HG02759 (cell line): ENCODE measurements at regions not wholly inside any gene's neighbourhood (a gene's known extent, or its start where the extent isn't known, plus 50 kb on each side); places are given as distances from the start of the nearest gene placed in this dataset.
"Not testable (repeated sequence)": the region's sequence is repeated elsewhere in the genome, so short reads cannot be mapped to it uniquely, and the experiment has no call there.

Experiments used
- ATAC-seq: cut with Tn5 transposase; IDR thresholded peaks from one replicate; pipeline ENCODE4 v1.9.1; 2021; ENCODE audit warnings: mild to moderate bottlenecking, moderate library complexity; ENCODE audit not compliant: unreplicated experiment

DNA sequence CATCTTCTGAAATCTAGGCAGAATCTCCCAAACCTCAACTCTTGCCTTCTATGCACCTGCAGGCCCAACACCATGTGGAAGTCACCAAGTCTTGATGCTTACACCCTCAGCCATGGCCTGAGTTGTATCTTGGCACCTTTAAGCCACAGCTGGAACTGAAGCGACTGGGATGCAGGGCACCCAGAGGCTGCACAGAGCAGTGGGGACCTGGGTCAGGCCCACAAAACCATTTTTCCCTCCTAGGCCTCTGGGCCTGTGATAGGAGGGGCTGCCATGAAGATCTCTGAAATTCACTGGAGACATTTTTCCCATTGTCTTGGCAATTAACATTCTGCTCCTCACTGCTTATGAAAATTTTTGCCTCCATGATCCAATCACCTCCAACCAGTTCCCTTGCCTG is 1388.5 kb downstream of the ADGRL3 start:
- ATAC-seq: no peak

DNA sequence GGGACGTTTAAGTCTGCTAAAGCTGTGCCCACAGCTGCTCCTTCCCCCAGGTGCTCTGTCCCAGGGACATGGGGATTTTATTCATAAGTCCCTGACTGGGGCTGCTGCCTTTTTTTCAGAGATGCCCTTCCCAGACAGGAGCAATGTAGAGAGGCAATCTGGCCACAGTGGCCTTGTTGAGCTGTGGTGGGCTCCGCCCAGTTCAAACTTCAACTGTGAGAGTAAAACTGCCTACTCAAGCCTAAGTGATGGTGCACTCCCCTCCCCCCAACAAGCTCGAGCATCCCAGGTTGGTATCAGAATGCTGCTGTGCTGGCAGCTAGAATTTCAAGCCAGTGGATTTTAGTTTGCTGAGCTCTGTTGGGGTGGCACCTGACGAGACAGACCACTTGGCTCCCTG is 1371.4 kb downstream of the ADGRL3 start:
- ATAC-seq: no peak

DNA sequence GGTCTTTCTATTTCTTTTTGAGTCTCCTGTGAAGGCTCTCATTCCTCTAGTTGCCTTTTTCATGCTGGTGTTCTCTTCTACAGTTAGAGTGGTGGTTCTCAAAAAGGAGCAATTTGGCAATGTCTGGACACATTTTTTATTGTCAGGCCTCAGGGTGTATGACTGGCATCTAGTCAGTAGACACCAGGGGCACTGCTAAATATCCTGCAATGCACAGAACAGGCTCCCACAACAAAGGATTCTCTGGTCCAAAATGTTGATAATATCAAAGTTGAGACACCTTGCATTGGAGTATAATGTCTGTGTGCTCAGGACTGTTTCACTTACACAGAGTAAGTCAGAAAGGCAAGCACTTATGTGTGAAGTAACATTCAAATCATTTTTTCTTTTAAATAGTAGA is 1360.7 kb downstream of the ADGRL3 start:
- no peak for ATAC-seq

DNA sequence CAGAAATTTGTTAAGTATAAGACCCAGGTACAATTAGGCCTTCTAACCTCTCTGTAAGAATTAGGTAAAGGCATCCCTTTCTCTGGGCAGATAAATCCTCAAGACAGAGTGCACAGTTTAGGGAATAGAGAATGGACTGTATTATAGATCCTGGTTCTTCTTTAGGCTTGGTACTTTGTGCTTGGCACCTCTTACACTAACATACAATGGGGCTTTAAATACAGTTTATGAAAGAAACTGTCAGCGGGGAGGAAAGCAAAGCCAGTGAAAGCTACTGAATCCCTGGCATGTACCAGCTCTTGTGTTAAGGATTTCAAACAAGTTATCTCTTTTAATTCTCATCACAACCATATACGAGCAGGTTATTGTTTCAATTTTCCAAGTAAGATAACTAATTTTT is 1350.0 kb downstream of the ADGRL3 start:
- no peak for ATAC-seq

DNA sequence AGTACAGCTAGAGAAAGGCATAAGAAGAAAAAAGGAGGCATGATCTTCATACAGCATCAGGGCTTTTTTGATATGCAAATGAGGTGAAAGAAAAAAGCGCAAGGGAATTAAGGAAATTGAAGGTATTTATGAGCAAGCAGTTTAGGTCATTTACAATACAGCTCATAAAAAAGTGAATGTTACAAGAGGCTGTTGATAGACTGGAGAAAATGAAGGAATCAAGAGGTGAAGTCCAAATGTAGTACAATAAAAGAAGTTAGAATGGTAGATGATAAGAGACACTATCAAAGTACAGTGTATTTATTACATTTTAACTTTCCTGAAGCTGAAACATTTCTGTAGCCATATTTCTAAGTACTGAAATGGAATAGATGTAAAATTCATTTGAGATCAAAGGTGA is 1349.5 kb downstream of the ADGRL3 start:
- ATAC-seq: no peak

DNA sequence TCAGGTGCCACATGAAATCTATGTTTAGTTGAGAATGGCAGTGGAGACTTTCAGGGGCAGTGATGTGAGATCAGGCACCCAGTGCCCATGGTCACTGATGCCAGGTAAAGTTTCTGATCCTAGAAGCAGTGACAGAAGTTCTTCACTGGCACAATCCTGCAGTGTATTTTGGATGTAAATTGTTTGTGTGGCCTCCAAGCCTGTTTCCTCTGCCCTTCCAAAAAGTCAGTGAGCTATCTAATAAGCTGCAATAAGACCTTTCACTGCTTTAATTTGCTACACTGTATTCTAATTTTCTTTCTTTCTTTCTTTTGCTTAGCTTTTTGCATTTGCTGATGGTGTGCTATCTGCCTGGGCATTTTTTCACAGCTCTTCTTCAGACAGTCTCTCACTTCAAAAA is 1348.6 kb downstream of the ADGRL3 start:
- ATAC-seq: no peak

DNA sequence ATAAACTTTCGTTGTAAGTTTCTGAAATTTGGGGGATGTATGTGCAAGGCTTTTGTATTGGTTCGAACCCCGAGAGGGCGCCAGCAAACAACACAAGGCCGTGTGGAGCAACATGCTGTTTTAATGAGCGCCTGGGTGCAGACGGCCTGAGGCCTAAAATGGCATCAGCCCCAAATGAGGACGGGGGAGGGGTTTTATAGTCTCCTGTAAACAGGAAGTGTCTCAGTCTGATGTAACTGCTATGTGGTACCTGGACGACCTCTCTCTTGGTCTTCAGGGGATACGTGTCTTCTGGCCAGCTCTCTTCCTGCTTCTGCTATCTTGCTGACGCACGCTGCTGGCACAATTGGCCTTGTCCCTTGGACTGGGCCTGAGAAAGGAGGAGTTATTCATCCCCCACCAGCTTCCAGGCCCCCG is 1348.0 kb downstream of the ADGRL3 start:
- no peak for ATAC-seq

DNA sequence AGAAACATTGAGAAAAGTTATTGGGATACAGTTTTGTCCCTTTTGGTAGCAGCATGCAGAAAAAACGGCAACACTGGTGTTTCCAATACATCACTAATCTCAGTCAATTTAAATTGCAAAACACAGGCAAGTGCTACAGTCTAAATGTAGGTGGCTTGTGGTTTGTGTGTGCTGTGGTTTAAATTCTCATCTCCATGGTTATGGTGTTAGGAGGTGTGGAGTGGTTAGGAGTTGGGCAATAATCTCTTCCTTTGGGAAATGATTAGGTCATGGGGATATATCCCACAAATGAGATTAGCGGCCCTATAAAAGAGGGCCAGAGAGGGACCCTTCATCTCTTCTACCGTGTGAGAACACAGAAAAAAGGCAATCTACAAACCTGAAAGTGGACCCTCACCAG is 1344.3 kb downstream of the ADGRL3 start:
- ATAC-seq: no peak

DNA sequence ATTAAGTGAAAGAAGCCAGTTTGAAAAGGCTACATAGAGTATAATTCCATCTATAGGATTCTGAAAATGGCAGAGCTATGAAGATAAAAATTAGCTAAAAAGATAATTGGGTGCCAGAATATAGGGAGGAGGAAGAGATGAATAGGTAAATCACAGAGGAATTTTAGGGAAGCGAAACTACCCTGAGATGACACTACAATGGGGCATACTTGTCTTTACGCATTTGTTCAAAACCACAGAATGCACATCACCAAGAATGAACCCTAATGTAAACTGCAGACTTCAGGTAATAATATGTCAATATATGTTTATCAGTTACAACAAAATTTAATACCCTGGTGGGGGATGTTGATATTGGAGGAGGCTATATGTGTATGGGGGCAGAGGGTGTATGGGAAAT is 1342.9 kb downstream of the ADGRL3 start:
- ATAC-seq: no peak

DNA sequence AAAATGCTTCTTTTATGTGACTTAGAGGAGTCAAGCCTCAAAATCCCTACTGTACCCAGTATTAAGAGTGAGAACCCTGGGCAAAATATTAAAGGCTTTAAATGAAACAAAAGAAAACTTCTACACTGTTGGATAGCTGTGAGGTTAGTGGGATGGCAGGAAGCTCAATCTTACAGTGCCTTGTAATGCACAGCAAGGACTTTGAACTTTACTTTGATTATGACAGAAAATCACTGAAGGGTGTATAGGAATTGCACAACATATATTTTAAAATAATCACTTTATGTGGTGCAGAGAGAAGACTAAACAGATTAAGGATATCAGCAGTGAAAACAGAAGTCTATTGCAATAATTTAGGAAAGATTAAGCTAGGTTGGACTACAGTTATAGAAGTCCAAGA is 1333.4 kb downstream of the ADGRL3 start:
- ATAC-seq: no peak

DNA sequence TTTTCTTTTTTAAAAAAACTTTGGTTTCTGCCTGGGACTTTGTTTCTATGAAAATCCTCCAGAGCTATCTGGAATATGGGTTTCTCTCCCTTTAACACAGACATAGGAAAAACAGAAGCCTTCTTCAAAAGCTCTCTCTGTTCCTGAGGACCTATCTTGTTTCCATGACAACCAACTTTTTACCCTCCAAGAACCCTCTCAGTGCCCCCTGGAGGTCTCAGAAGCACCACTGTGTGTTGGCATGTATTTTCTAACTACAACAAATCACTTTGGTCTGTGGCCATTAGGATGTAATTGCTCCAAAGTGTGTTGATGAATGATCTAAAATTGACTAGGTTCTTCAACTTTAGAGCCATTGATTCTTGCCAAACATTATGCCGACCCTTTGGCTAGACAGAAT is 1331.6 kb downstream of the ADGRL3 start:
- no peak for ATAC-seq

DNA sequence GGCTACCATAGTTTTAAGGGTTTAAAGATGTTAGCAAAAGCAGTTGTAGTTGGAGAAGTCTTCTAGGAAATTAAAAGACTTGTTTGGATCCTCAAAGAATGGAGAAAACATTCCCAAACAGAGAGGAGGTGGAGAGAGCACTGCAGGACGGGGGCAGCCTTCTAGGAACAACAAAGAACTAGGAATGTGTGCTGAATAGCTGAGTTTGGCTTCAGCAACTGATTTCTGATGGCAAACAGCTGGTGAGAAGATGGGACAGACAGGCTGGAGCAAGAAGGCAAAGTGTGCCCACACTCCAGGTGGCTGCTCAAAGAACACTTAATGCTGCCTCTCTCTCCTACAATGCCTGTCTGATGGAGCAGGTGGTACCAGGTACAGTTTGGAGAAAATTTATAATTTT is 1331.1 kb downstream of the ADGRL3 start:
- no peak for ATAC-seq

DNA sequence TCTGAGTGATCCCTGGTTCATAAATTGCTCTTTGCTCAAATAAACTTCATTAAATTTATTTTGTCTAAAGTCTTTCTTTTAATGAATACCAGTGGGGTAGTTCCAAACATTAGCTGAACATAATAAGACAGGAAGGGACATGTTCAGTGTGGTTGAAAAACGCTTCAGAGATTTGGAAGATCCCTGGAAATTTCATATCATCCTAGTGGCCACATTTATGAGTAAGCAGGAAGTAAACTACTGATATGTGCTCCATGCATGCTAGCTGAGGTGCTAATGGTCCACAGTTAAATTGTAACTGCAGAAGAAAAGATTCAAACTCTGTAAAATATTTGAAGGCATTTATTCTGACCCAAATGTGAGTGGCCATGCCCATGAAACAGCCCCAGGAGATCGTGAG is 1328.7 kb downstream of the ADGRL3 start:
- no peak for ATAC-seq

DNA sequence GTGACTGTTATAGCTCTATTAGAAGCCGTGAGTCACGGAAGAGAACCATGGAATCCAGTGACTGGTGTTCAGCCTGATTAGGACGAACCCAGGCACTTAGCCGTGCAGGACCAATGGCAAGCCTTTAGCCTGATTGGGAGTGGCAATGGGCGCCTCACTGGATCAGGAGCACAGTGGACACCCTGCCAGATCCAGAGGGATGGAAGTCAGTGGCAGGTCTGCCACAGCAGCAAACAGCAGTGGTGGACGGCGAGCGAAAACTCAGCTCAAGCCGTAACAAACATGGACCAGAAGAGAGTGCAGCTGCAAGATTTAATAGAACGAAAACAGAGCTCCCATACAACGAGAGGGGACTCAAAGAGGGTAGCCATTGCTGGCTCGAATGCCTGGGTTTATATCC is 1326.5 kb downstream of the ADGRL3 start:
- ATAC-seq: no peak

DNA sequence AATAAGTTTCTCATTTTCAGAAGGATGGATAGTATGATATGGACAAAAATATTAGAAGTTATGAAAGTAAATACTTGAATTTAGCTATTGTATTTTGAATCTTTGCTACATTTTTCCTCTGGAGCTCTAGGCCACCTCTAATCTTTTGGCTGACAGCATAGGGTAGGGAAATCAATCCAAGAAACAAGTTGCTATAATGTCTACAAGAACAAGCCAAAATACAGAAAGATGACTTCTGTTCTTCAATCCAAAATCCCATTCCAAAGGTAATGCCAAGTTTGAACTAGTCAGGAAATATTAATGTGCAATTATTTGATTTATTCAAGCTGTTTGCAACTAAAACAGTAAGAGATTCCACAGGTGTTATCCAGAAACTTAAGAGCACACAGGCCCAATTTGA is 1323.1 kb downstream of the ADGRL3 start:
- no peak for ATAC-seq

DNA sequence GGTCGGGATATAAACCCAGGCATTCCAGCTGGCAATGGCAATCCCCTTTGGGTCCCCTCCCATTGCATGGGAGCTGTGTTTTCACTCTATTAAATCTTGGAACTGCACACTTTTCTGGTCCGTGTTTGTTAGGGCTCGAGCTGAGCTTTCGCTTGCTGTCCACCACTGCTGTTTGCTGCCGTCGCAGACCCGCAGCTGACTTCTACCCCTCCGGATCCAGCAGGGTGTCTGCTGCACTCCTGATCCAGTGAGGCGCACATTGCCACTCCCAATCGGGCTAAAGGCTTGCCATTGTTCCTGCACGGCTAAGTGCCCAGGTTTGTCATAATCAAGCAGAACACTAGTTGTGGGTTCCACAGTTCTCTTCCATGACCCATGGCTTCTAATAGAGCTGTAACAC is 1322.1 kb downstream of the ADGRL3 start:
- ATAC-seq: no peak

DNA sequence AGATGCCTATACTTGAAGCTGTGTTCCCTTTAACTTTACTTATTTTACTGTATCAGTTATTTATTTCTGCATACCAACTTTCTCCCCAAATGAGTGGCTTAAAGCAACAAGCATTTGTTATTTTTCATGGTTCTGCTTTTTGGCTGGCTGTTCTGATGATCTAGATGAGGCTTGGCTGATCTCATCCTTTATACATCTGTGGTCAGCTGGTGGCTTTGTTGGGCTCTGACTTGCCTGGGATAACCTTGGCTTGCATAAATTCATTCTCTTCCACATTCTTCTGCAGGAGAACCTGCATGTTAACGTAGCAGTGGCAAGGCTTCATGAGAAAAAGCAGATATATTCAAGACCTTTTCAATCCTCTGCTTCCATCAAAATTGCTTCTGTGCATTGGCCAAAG is 1317.6 kb downstream of the ADGRL3 start:
- no peak for ATAC-seq

DNA sequence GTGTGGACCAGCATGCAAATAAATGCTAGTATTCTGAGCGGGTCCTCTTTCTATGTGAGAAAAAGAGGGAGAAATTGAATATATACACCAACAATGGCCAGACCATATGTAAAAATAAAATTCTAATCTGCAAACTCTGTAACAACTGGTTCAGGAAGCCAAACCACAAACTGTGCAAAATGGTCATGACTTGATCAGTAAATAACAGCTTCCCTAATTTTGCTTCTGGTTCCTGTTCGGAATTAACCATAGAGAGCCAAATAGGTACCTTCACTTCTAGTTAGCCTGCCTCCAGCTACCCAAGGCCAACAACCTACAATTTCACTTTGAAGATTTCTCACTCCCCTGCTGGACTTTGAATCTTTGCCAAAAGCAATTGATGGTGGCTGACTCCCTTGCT is 1313.2 kb downstream of the ADGRL3 start:
- no peak for ATAC-seq

DNA sequence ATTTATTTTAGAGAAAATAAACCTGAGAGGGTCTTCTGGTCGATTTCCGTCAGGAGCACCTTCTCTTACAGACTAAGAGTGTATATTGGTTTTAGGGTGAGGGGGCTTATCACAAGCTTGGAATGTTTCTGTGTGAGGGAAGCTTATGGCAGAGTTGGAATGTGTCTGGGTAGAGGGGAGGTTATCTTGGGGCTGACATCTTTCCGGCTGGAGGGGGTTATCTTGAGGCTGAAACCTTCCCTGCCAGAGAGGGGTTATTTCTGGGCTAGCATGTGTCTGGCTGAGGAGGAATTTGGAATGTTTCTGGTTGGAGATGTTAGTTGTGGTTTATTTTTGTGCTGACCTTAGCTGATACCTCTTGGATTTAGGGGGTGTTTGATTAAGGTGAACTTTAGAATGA is 1312.1 kb downstream of the ADGRL3 start:
- ATAC-seq: no peak

DNA sequence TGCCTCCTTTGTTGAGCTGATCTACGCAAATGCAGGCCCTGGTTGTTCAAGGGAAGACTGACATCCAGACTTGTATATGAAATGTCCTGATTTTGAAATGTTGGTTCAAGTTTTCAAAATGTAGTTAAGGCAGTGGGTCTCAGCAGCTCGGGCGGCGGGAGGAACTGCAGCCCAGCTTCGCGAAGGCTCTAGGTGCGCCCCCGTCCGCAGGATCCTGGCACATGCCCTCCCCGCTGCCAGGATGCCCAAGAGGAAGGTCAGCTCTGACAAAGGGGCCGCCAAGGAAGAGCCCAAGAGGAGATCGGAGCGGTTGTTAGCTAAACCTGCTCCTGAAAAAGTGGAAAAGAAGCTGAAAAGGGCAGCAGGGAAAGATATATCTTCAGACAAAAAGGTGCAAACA is 1310.1 kb downstream of the ADGRL3 start:
- ATAC-seq: no peak

DNA sequence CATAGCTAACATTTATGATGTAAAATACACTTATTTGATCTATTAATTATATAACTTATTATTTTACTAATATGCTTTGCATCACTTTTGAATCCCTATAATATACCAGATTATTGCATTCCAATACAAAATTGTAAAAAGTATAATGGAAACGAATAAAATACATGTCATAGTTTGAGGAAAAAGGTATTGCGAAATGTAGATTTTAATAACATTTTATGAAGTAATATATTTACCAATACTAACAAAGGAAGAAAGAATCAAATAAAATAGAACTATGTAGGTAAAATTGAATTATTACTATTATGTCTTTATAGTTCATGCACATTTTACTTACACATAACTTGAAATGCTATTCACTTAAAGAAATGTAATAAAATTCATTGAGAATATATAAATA is 1300.2 kb downstream of the ADGRL3 start:
- no peak for ATAC-seq

DNA sequence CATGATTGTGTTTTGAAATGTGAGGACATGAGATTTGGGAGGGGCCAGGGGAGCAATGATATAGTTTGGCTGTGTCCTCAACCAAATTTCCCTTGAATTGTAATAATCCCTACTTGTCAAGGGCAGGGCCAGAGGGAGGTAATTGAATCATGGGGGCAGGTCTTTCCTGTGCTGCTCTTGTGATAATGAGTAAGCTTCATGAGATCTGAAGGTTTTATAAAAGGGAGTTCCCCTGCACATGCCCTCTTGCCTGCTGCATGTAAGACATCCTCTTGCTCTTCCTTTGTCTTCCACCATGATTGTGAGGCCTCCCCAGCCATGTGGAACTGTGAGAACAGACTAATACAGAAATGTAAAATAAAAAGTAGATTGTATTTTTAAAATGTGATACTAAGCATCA is 1294.9 kb downstream of the ADGRL3 start:
- ATAC-seq: no peak

DNA sequence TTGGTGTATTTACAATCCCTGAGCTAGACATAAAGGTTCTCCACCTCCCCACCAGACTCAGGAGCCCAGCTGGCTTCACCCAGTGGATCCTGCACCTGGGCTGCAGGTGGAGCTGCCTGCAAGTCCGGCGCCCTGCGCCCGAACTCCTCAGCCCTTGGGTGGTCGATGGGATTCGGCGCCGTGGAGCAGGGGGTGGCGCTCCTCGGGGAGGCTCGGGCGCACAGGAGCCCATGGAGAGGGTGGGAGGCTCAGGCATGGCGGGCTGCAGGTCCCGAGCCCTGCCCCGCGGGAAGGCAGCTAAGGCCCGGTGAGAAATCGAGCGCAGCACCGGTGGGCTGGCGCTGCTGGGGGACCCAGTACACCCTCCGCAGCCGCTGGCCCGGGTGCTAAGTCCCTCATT is 1291.6 kb downstream of the ADGRL3 start:
- ATAC-seq: not testable (repeated sequence)

DNA sequence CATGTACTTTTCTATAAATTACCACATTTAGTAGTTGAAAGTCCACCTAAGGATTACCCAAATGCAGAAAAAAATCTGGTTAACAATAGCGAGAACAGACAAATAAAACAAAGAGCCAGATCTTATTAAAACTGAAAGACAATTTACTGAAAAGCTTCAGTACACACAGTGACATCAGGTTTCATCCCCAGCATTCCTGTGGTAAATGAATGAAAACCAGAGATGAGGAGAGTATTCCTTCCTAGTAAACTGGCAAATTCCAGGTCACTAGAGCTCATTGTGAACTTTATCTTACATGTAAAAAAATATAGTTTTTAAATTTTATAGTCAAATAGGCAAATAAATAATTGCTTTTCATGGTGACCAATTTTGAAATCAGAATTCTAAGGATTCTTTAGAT is 1290.5 kb downstream of the ADGRL3 start:
- no peak for ATAC-seq
